ENCODE measurements at regions not wholly inside any gene's neighbourhood (a gene's known extent, or its start where the extent isn't known, plus 50 kb on each side); places are given as distances from the start of the nearest gene placed in this dataset.
A peak's percentile ranks its signal among the peaks of the same experiment; 100 is the strongest.

GRCh38 chr4:106502106-106502699 is 133.6 kb upstream of the GIMD1 start:
- Histone ChIP-seq H3K4me3 (ENCODE audit: low read length) (no peak overlapping the region), H3K9ac (ENCODE audit: low read length) (no peak overlapping the region), H3F3A (ENCODE audit: insufficient read depth, low read length) (no peaks in the 10 kb centered on the region), H3K79me2 (ENCODE audit: low read length) (no peaks in the 10 kb centered on the region), H4K20me1 (ENCODE audit: insufficient read depth, low read length) (no peaks in the 10 kb centered on the region), H3K9me3 (replicated peaks; ENCODE audit: insufficient read depth, low read length) (no peaks in the 10 kb centered on the region), H3K36me3 (replicated peaks; ENCODE audit: insufficient read depth, low read length) (no peaks in the 10 kb centered on the region), H3K4me2 (ENCODE audit: low read depth, low read length) (0 out of 2 replicates have a peak overlapping the region, but pooled peaks have one; percentile 0), H3K9me2 (replicated peaks; ENCODE audit: insufficient read depth, low read length) (no peaks in the 10 kb centered on the region), H3K4me1 (ENCODE audit: low read length) (no peaks in the 10 kb centered on the region), H3K27me3 (replicated peaks; ENCODE audit: insufficient read depth, low read length) (no peaks in the 10 kb centered on the region), H3K27ac (ENCODE audit: low read length) (no peak overlapping the region), H2AFZ (ENCODE audit: low read length) (no peak overlapping the region)
- TF ChIP-seq CTCF (IDR thresholded peaks at IDR 0.05; ENCODE audit: low read length) (peak; percentile 72), EZH2phosphoT487 (IDR thresholded peaks at IDR 0.05; ENCODE audit: low read length) (no peak)
- DNase-seq: peak; percentile 54

GRCh38 chr4:106497271-106497670 is 128.7 kb upstream of the GIMD1 start:
- H3K79me2 ChIP-seq (ENCODE audit: low read length): no peaks in the 10 kb centered on the region
- no peak overlapping the region for H3K27ac ChIP-seq (ENCODE audit: low read length)
- H3K4me2 ChIP-seq (ENCODE audit: low read depth, low read length): no peak overlapping the region
- no peak overlapping the region for H3K4me3 ChIP-seq (ENCODE audit: low read length)
- no peaks in the 10 kb centered on the region for H3K9me2 ChIP-seq (replicated peaks; ENCODE audit: insufficient read depth, low read length)
- H3K36me3 ChIP-seq (replicated peaks; ENCODE audit: insufficient read depth, low read length): no peaks in the 10 kb centered on the region
- no peaks in the 10 kb centered on the region for H4K20me1 ChIP-seq (ENCODE audit: insufficient read depth, low read length)
- H3F3A ChIP-seq (ENCODE audit: insufficient read depth, low read length): no peaks in the 10 kb centered on the region
- H3K9me3 ChIP-seq (replicated peaks; ENCODE audit: insufficient read depth, low read length): no peaks in the 10 kb centered on the region
- no peak overlapping the region for H2AFZ ChIP-seq (ENCODE audit: low read length)
- no peak overlapping the region for H3K9ac ChIP-seq (ENCODE audit: low read length)
- DNase-seq: no peak
- no peaks in the 10 kb centered on the region for H3K27me3 ChIP-seq (replicated peaks; ENCODE audit: insufficient read depth, low read length)
- H3K4me1 ChIP-seq (ENCODE audit: low read length): no peaks in the 10 kb centered on the region
- TF ChIP-seq EZH2phosphoT487 (IDR thresholded peaks at IDR 0.05; ENCODE audit: low read length) (no peak), EZH2 (optimal IDR thresholded peaks at IDR 0.05; ENCODE audit: low read depth, low read length) (no peak), CTCF (IDR thresholded peaks at IDR 0.05; ENCODE audit: low read length) (no peak)

- Histone ChIP-seq H2AFZ (ENCODE audit: low read length) (no peak overlapping the region), H3K4me1 (ENCODE audit: low read length) (no peaks in the 10 kb centered on the region), H3K4me2 (ENCODE audit: low read depth, low read length) (no peak overlapping the region), H3K27me3 (replicated peaks; ENCODE audit: insufficient read depth, low read length) (no peaks in the 10 kb centered on the region), H3K4me3 (ENCODE audit: low read length) (no peak overlapping the region), H3K9ac (ENCODE audit: low read length) (no peak overlapping the region), H3K36me3 (replicated peaks; ENCODE audit: insufficient read depth, low read length) (no peaks in the 10 kb centered on the region), H3K79me2 (ENCODE audit: low read length) (no peaks in the 10 kb centered on the region), H3K9me2 (replicated peaks; ENCODE audit: insufficient read depth, low read length) (no peaks in the 10 kb centered on the region), H3F3A (ENCODE audit: insufficient read depth, low read length) (no peaks in the 10 kb centered on the region), H3K9me3 (replicated peaks; ENCODE audit: insufficient read depth, low read length) (no peaks in the 10 kb centered on the region), H4K20me1 (ENCODE audit: insufficient read depth, low read length) (no peaks in the 10 kb centered on the region), H3K27ac (ENCODE audit: low read length) (no peak overlapping the region)
- DNase-seq: no peak
- TF ChIP-seq CTCF (IDR thresholded peaks at IDR 0.05; ENCODE audit: low read length) (no peak), EZH2phosphoT487 (IDR thresholded peaks at IDR 0.05; ENCODE audit: low read length) (no peak)
These were observed 127.5 kb upstream of the GIMD1 start for GRCh38 chr4:106496061-106496460.

All from MM.1S (cell line).